Activated B cell treated with CpG ODN at 0.5 μM for 24 hours (primary cell): ENCODE measurements at regions not wholly inside any gene's neighbourhood (a gene's known extent, or its start where the extent isn't known, plus 50 kb on each side); places are given as distances from the start of the nearest gene placed in this dataset.

Source experiments
- ATAC-seq: fragments of 200-7000 bp; cut with Tn5 transposase; one replicate; pipeline ENCODE4 v1.10.0; 2021; ENCODE audit warnings: low read depth, mild to moderate bottlenecking, moderate library complexity
- CTCF ChIA-PET: fragments of 350-600 bp; sonication (Branson Sonifier 250); formaldehyde crosslinking; loops from one replicate; lab custom pipeline; 2021; ENCODE audit warnings: antibody characterized with exemption; lab: Charles Lee
- POLR2A ChIA-PET: fragments of 350-600 bp; sonication (Branson Sonifier 250); formaldehyde crosslinking; loops from one replicate; lab custom pipeline; 2021; ENCODE audit warnings: antibody characterized with exemption; lab: Charles Lee
- DNase-seq: peaks from one replicate; pipeline ENCODE4 v3.0.0; 2022
- H3K27ac Mint-ChIP-seq: one replicate; pipeline ENCODE4 v1.8.0; 2020; ENCODE audit warnings: mixed read lengths
- H3K27me3 Mint-ChIP-seq: one replicate; pipeline ENCODE4 v1.8.0; 2021; ENCODE audit warnings: mixed read lengths
- H3K36me3 Mint-ChIP-seq: one replicate; pipeline ENCODE4 v1.8.0; 2021; ENCODE audit warnings: low read depth, mixed read lengths
- H3K4me1 Mint-ChIP-seq: one replicate; pipeline ENCODE4 v1.8.0; 2021; ENCODE audit warnings: mixed read lengths
- H3K4me3 Mint-ChIP-seq: one replicate; pipeline ENCODE4 v1.8.0; 2020; ENCODE audit warnings: mild to moderate bottlenecking, mixed read lengths
- H3K9me3 Mint-ChIP-seq: one replicate; pipeline ENCODE4 v1.8.0; 2020; ENCODE audit warnings: mixed read lengths
- intact Hi-C: fragments of 100-400 bp; cut with micrococcal nuclease; formaldehyde crosslinking; loops from one replicate; pipeline ENCODE4 v1.15.1; 2024
- TF ChIP-seq, protein P1 (sequence below): fragments of 200-600 bp; IDR thresholded peaks from one replicate; pipeline ENCODE4 v1.8.0; 2022; ENCODE audit warnings: antibody characterized with exemption, mild to moderate bottlenecking

DNA sequence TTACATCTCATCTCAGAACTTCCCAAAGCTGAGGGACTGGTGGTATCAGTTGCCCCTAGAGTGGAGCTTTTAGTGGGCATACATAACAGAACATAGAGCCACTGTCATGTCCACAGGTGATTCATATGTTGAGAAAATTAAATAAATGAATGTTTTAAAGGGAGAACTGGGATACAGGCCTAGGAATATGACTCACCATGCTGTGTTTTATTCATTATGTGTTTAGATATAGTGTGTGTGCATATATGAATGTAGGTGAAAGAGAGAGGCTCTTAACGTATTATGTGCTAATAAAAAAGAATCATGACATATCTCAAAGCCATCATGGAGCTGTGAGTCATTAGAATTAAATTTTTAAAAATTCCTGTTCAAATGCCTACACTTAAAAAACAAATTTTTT lies 332.2 kb upstream of the RSPO3 start:
- Mint-ChIP-seq H3K4me1 (no peaks in the 10 kb centered on the region), H3K36me3 (no peaks in the 10 kb centered on the region), H3K27me3 (peaks cover 3% of the 10 kb centered on the region), H3K27ac (no peak overlapping the region), H3K9me3 (peaks cover 3% of the 10 kb centered on the region), H3K4me3 (no peak overlapping the region)
- TF ChIP-seq, protein P1, sequence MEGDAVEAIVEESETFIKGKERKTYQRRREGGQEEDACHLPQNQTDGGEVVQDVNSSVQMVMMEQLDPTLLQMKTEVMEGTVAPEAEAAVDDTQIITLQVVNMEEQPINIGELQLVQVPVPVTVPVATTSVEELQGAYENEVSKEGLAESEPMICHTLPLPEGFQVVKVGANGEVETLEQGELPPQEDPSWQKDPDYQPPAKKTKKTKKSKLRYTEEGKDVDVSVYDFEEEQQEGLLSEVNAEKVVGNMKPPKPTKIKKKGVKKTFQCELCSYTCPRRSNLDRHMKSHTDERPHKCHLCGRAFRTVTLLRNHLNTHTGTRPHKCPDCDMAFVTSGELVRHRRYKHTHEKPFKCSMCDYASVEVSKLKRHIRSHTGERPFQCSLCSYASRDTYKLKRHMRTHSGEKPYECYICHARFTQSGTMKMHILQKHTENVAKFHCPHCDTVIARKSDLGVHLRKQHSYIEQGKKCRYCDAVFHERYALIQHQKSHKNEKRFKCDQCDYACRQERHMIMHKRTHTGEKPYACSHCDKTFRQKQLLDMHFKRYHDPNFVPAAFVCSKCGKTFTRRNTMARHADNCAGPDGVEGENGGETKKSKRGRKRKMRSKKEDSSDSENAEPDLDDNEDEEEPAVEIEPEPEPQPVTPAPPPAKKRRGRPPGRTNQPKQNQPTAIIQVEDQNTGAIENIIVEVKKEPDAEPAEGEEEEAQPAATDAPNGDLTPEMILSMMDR: no peak
- DNase-seq (no peak), ATAC-seq (no peak)
- intact Hi-C loops: no loop called here
- CTCF ChIA-PET: no interaction called here
- POLR2A ChIA-PET: no interaction called here

DNA sequence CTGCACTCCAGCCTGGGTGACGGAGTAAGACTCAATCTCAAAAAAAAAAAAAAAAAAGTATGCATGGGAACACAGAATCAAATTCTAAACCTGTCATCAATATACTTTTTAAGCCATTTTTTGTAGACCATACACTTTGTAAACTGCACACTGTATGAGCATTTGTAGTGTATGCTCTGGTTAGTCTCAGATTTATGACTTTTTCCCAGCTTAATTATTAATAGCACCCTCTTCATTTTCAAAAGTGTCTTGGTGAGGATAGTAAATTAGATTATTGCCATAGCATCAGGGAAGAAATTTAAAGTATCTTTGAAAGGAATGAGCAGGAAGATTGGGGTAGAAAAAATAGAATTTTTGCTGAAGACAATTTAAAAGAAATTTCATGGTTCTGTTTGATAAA lies 330.8 kb upstream of the RSPO3 start:
- no peak overlapping the region for H3K4me3 Mint-ChIP-seq
- H3K9me3 Mint-ChIP-seq: peaks cover 3% of the 10 kb centered on the region
- peaks cover 3% of the 10 kb centered on the region for H3K27me3 Mint-ChIP-seq
- H3K4me1 Mint-ChIP-seq: no peaks in the 10 kb centered on the region
- H3K27ac Mint-ChIP-seq: no peak overlapping the region
- intact Hi-C loops: no loop called here
- ChIA-PET CTCF (no interaction called here), POLR2A (no interaction called here)
- DNase-seq (no peak), ATAC-seq (no peak)
- TF ChIP-seq, protein P1: no peak
- no peaks in the 10 kb centered on the region for H3K36me3 Mint-ChIP-seq

DNA sequence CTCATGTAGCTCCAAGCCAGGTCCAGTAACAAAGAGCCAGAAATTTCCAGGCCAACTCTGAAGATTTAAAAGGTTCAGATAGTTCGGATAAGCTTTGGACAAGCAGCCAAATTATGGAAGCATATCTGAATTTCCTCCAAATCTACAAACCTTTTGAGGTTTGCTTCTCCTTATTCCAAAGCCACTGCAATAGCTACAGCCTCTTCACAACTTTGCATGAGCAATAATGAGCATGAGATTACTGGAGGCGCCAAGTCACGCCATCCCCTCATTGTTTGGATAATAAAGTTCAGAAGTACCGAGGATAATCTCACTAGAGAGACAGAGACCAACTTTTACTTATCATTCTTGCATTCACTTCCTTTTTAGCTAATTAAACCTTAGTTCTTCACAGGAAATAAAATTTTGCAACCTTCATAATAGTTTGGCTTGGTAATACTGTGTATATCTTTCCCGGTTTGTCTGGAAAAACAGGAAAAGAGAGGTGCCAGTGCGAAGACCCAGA lies 329.6 kb upstream of the RSPO3 start:
- Mint-ChIP-seq H3K9me3 (peaks cover 3% of the 10 kb centered on the region), H3K27me3 (peaks cover 3% of the 10 kb centered on the region), H3K4me3 (no peak overlapping the region), H3K27ac (no peak overlapping the region), H3K36me3 (no peaks in the 10 kb centered on the region), H3K4me1 (no peaks in the 10 kb centered on the region)
- ChIA-PET CTCF (no interaction called here), POLR2A (no interaction called here)
- intact Hi-C loops: no loop called here
- ATAC-seq (no peak), DNase-seq (no peak)
- TF ChIP-seq, protein P1: no peak

DNA sequence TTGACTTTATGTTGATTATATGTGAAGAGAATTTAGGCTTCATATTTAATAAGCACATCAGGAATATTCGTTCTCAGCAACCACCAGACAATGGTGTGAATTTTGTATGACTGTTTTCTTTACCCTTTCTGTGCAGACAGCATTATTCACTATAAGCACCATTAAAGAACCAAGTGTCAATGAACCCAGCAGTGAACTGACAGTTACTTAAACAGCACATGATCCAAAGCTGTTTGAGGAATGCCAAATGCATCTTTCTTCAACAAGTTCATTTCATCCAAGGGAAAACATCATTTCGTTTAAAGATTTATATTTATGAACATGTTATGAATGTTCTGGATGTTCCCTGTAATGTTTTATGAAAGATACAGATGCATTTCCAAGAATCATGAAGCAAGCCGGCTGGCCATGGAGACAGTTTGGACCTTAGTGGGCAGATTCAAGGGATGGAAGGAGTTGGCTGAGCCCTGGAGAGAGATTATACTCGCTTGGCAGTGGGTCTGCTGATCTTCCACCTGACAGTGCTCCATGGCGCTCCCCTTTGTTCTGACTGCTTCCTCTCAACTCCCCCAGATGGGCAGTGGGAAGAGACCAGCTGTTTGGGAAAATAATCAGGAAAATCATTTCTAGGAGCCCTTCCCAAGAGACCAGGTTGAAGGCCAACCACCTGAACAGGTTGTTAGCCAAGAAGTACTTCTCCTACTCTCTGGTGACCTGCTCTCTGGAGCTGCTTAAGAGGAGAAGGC lies 326.0 kb upstream of the RSPO3 start:
- CTCF ChIA-PET: no interaction called here
- Mint-ChIP-seq H3K4me3 (no peak overlapping the region), H3K27ac (no peak overlapping the region), H3K27me3 (peaks cover 3% of the 10 kb centered on the region), H3K9me3 (no peaks in the 10 kb centered on the region), H3K36me3 (no peaks in the 10 kb centered on the region), H3K4me1 (no peaks in the 10 kb centered on the region)
- POLR2A ChIA-PET: no interaction called here
- no peak for DNase-seq
- TF ChIP-seq, protein P1: no peak
- intact Hi-C loops: no loop called here
- ATAC-seq: no peak

DNA sequence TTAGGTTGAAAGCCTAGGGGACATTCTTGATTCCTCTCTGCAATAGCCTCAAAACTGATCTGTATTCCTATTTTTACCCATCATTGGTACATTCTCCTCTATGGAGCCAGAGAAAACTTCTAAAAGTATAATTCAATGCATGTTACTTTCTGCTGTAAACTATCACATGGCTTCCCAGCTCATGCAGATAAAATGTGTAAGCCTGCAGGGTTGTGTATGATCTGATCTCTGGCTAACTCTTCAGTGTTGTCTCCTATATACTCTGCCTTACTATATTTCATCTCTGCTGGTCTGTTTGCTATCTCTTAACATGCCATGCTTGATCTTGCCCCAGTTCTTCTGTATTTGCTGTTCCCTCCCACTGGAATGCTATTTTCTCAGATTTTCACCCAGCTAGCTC lies 323.3 kb upstream of the RSPO3 start:
- ATAC-seq: no peak
- Mint-ChIP-seq H3K27me3 (peaks cover 3% of the 10 kb centered on the region), H3K36me3 (no peaks in the 10 kb centered on the region), H3K27ac (no peak overlapping the region), H3K4me3 (no peak overlapping the region), H3K9me3 (no peaks in the 10 kb centered on the region), H3K4me1 (no peaks in the 10 kb centered on the region)
- intact Hi-C loops: no loop called here
- POLR2A ChIA-PET: no interaction called here
- no peak for DNase-seq
- TF ChIP-seq, protein P1: no peak
- CTCF ChIA-PET: no interaction called here
